NCI-H2196 (cell line): ENCODE measurements at regions not wholly inside any gene's neighbourhood (a gene's known extent, or its start where the extent isn't known, plus 50 kb on each side); places are given as distances from the start of the nearest gene placed in this dataset.
A peak's percentile ranks its signal among the peaks of the same experiment; 100 is the strongest.

ENCODE experiments used
- DNase-seq: peaks from one replicate; lab custom pipeline; 2025; ENCODE audit not compliant: unreplicated experiment; lab: John Stamatoyannopoulos, UW

GRCh38 chr3:82048711-82049110 is 287.3 kb upstream of the GBE1 start:
- peak; percentile 4 for DNase-seq

DNA sequence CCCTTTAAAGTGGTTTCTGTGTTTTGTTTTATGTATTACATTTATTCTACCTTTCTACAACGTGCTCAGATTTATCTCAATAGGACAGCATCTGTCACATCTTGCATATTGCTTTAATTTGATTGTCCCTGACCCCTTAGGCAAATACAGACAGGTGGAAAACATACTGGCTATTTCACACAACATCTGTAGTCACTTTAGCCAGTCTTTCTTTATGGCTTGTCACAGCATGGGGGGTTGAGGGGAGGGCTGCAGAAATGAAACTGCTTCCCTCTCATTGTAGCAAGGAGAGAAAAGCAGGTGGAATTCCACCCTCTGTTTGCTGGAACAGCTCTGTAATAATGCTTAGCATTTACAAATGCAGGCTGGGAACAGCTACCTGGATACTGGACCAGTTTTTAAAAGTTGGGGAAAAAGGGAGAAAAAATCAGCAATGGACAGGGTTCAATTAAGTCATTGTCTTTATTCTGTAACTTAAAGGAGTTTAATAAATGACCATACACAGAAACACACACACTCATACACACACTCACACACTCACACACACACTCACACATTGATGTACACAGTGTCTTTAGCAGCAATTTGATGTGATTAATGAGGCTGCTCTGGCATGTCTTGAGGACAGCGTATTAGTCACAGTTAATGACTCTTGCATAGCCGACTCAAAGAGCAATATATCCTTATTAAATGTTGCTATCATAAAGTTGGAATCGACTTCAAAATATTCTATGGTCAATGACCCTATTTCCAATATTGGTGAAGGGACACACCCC is 283.7 kb upstream of the GBE1 start:
- no peak for DNase-seq

GRCh38 chr3:82038556-82038955 is 277.1 kb upstream of the GBE1 start:
- DNase-seq, result no peak

DNA sequence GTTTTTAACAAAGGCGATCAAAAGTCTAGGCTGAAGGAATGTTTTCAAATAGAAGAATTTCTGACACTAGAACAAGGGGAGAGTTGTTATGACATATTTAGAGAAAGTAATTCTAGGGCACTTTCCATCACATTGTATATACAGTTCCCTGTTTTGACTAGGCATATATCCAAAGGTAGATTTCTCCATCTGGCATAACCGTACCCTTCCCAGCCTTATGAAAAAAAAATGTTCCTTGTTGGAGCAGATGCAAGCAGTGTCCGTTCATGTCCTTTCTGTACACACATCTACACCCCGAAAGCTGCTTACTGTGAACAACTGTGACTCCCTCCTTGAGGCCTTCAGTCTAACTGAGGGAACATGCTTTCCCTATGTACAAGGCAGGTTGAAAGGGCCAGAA is 271.7 kb upstream of the GBE1 start:
- no peak for DNase-seq

DNA sequence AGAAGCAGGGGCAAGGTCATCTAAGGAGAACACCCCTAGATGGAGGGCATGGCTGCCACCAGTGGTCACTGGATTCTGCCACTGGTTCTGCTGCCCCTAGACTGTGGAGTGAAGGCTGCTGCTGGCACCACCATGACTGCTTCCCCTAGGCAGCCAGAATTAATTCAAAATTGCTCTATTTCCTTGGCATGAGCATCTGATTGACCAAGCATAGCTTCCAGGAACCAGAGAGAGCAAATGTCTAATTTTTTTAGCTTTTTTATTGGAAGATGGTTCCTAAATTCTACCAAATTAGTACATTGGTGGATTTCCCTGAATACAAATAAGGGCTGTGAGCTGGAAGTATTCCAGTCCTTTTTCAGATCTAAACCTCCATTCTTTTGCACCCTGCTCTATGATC is 270.2 kb upstream of the GBE1 start:
- no peak for DNase-seq

- DNase-seq, result no peak
Measured at GRCh38 chr3:82030916-82031315, 269.5 kb upstream of the GBE1 start.

DNA sequence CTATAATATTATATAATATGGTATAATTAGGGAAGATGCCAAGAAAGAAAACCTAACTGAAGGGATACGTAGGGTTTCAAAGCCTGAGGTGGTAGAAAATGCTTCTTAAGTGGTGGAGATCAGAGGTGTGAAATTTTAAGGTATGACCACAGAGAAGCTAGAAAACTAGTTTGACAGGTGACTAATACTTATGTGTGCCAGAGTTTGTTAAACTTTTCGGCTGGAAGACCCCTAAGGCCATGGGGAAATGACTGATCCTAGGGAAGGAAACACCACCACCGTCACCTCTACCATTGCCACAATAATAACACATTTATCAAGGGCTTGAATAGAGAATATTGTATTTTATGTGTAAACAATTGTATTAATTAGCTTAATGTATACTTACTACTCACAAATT is 261.4 kb upstream of the GBE1 start:
- no peak for DNase-seq

- no peak for DNase-seq
Measured at GRCh38 chr3:82020282-82020681, 258.8 kb upstream of the GBE1 start.

- DNase-seq, result no peak
Measured at GRCh38 chr3:82015241-82015640, 253.8 kb upstream of the GBE1 start.

GRCh38 chr3:82012775-82013174 is 251.3 kb upstream of the GBE1 start:
- no peak for DNase-seq

GRCh38 chr3:82011336-82011735 is 249.9 kb upstream of the GBE1 start:
- no peak for DNase-seq

DNA sequence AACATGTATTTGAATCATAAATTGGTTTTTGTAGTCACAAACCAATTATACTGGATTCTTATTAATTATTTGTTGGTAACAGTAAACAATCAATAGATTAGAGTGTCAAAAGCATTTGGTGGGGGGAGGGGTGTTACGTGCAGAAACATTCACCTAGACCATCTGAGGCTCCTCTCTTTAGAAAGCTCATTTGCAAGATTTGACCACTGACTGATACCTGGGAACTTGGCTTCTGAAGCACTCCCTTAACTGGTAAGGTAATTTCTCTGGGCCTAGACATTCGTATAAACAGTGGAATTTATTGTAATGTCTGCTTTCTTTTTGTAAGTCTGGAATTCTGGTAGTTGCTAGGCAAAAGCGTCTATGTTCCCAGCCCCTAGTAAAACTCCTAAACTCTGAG is 243.8 kb upstream of the GBE1 start:
- DNase-seq, result no peak

- no peak for DNase-seq
Measured at GRCh38 chr3:82004266-82004665, 242.8 kb upstream of the GBE1 start.

- DNase-seq, result no peak
Measured at GRCh38 chr3:82002986-82003642, 241.7 kb upstream of the GBE1 start.

GRCh38 chr3:82002491-82002890 is 241.0 kb upstream of the GBE1 start:
- DNase-seq, result no peak

- DNase-seq, result peak; percentile 19
Measured at GRCh38 chr3:82001276-82001923, 240.0 kb upstream of the GBE1 start.

GRCh38 chr3:82000773-82001172 is 239.3 kb upstream of the GBE1 start:
- DNase-seq, result peak; percentile 75

DNA sequence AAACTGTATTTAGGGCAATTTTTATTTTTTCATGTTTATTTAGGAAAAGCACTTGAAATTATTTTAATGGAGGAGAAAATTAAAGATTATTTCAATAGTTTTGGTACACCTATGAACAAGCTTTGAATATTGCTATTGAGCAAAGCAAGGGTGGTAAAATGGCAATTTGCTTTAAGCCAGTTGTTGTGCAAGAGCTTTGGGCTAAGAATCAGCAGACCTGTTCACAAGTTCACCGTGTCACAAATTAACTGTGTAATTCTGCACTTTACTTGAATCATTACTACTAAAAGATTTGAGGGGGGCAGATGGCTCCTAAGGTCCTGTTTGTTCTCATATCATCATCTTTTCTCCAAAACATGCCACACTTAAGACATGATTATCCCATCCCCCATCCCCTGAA is 238.9 kb upstream of the GBE1 start:
- DNase-seq, result no peak

DNA sequence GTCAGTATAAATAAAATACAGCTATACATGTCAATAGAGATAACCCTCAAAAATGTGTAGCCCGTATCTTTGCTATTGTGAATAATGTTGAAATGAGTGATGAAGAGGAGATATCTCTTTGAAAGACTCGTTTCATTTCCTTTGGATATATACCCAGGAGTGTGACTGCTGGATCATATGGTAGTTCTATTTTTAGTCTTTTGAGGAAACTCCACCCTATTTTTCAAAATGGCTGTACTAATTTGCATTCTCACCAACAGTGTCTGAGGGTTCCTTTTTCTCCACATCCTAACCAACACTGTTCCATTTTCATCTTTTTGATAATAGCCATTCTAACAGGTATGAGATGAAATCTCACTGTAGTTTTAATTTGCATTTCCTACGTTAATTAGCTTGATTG is 237.5 kb upstream of the GBE1 start:
- no peak for DNase-seq

- DNase-seq, result peak; percentile 4
Measured at GRCh38 chr3:81998139-81998755, 236.8 kb upstream of the GBE1 start.

- DNase-seq, result no peak
Measured at GRCh38 chr3:81997390-81997789, 235.9 kb upstream of the GBE1 start.

- no peak for DNase-seq
Measured at GRCh38 chr3:81995329-81995728, 233.9 kb upstream of the GBE1 start.
